MCF 10A (cell line): ENCODE measurements at regions not wholly inside any gene's neighbourhood (a gene's known extent, or its start where the extent isn't known, plus 50 kb on each side); places are given as distances from the start of the nearest gene placed in this dataset.

Experiments used
- BruUV-seq: library from RNA; stranded (reverse); fragments of 400-500 nt; replicated peaks from 2 replicates; lab custom pipeline; 2021; lab: Mats Ljungman, UMichigan
- CTCF ChIA-PET: fragments of 300-600 bp; sonication (Branson Sonifier 250); formaldehyde crosslinking; extraction: SDS; loops from one replicate; lab custom pipeline; 2021; ENCODE audit warnings: antibody characterized with exemption, inconsistent platforms; lab: Yijun Ruan, JAX
- POLR2A ChIA-PET: fragments of 300-600, 350-650 bp; sonication (Branson Sonifier 250); formaldehyde crosslinking; extraction: SDS; loops from one replicate; lab custom pipeline; 2020; ENCODE audit warnings: antibody characterized with exemption, inconsistent platforms; lab: Yijun Ruan, JAX
- DNase-seq: peaks from one replicate; pipeline ENCODE4 v3.0.0-alpha.2; 2018; ENCODE audit not compliant: unreplicated experiment
- H3K27ac Mint-ChIP-seq: one replicate; pipeline ENCODE4 v1.8.0; 2022; ENCODE audit warnings: mild to moderate bottlenecking, low read depth, mixed read lengths; ENCODE audit not compliant: unreplicated experiment
- H3K27me3 Mint-ChIP-seq: one replicate; pipeline ENCODE4 v1.8.0; 2022; ENCODE audit warnings: mixed read lengths; ENCODE audit not compliant: insufficient read depth, unreplicated experiment
- H3K36me3 Mint-ChIP-seq: one replicate; pipeline ENCODE4 v1.8.0; 2022; ENCODE audit warnings: mild to moderate bottlenecking, moderate library complexity, mixed read lengths; ENCODE audit not compliant: insufficient read depth, unreplicated experiment
- H3K4me1 Mint-ChIP-seq: one replicate; pipeline ENCODE4 v1.8.0; 2022; ENCODE audit warnings: mixed read lengths; ENCODE audit not compliant: insufficient read depth, unreplicated experiment
- H3K4me3 Mint-ChIP-seq: one replicate; pipeline ENCODE4 v1.8.0; 2022; ENCODE audit warnings: mild to moderate bottlenecking, moderate library complexity, mixed read lengths; ENCODE audit not compliant: unreplicated experiment
- H3K9me3 Mint-ChIP-seq: one replicate; pipeline ENCODE4 v1.8.0; 2022; ENCODE audit warnings: mixed read lengths; ENCODE audit not compliant: unreplicated experiment
- CTCF ChIP-seq: fragments of 200-600 bp; IDR thresholded peaks from one replicate; pipeline ENCODE4 v1.8.0; 2022; ENCODE audit warnings: antibody characterized with exemption, mild to moderate bottlenecking; ENCODE audit not compliant: unreplicated experiment
- intact Hi-C: fragments of 100-400 bp; cut with micrococcal nuclease; formaldehyde crosslinking; loops from 2 replicates; pipeline ENCODE4 v1.14.1; 2022

GRCh38 chr1:98107256-98107655, 186.4 kb upstream of the DPYD start:
- CTCF ChIA-PET = interaction anchor here (0.6 kb wide), 1 partner anchor 150 kb away, joined by 3 read pairs; no protein-coding TSS in a partner anchor
- TF ChIP-seq CTCF = no peak
- BruUV-seq = no TSS peak
- H3K4me3 Mint-ChIP-seq = no peak overlapping the region
- intact Hi-C loops = no loop called here
- POLR2A ChIA-PET = interaction anchor here (1.1 kb wide), 1 partner anchor 21 kb away, joined by 3 read pairs; no protein-coding TSS in a partner anchor
- no peak overlapping the region for H3K27ac Mint-ChIP-seq
- H3K27me3 Mint-ChIP-seq = no peaks in the 10 kb centered on the region
- no peaks in the 10 kb centered on the region for H3K36me3 Mint-ChIP-seq
- peaks cover 26% of the 10 kb centered on the region for H3K9me3 Mint-ChIP-seq
- DNase-seq = no peak
- peaks cover 27% of the 10 kb centered on the region for H3K4me1 Mint-ChIP-seq

GRCh38 chr1:98104289-98104688, 183.5 kb upstream of the DPYD start:
- peak; percentile 76 for DNase-seq
- Mint-ChIP-seq H3K27ac (no peak overlapping the region), H3K4me3 (no peak overlapping the region), H3K9me3 (peaks cover 26% of the 10 kb centered on the region), H3K27me3 (no peaks in the 10 kb centered on the region), H3K4me1 (peaks cover 18% of the 10 kb centered on the region), H3K36me3 (no peaks in the 10 kb centered on the region)
- intact Hi-C loops = no loop called here
- POLR2A ChIA-PET = interaction anchor here (0.6 to 0.7 kb wide), 3 partner anchors 50 to 364 kb away, joined by 3 to 5 read pairs (median 3); no protein-coding TSS in a partner anchor
- BruUV-seq = no TSS peak
- CTCF ChIA-PET = interaction anchor here (0.6 kb wide), 1 partner anchor 412 kb away, joined by 3 read pairs; no protein-coding TSS in a partner anchor
- TF ChIP-seq CTCF = no peak

GRCh38 chr1:98103617-98104285, 182.9 kb upstream of the DPYD start:
- BruUV-seq = no TSS peak
- no peak overlapping the region for H3K27ac Mint-ChIP-seq
- H3K4me3 Mint-ChIP-seq = peak overlapping the region; percentile 9
- H3K9me3 Mint-ChIP-seq = peaks cover 26% of the 10 kb centered on the region
- no peak for TF ChIP-seq CTCF
- H3K36me3 Mint-ChIP-seq = no peaks in the 10 kb centered on the region
- peaks cover 18% of the 10 kb centered on the region for H3K4me1 Mint-ChIP-seq
- H3K27me3 Mint-ChIP-seq = no peaks in the 10 kb centered on the region
- DNase-seq = peak; percentile 36
- intact Hi-C loops = no loop called here
- ChIA-PET CTCF (interaction anchor here (0.6 kb wide), 2 partner anchors 413 to 1354 kb away, joined by 3 to 6 read pairs; no protein-coding TSS in a partner anchor), POLR2A (interaction anchor here (0.6 to 0.9 kb wide), 4 partner anchors 51 to 365 kb away, joined by 3 to 5 read pairs (median 3); no protein-coding TSS in a partner anchor)

DNA sequence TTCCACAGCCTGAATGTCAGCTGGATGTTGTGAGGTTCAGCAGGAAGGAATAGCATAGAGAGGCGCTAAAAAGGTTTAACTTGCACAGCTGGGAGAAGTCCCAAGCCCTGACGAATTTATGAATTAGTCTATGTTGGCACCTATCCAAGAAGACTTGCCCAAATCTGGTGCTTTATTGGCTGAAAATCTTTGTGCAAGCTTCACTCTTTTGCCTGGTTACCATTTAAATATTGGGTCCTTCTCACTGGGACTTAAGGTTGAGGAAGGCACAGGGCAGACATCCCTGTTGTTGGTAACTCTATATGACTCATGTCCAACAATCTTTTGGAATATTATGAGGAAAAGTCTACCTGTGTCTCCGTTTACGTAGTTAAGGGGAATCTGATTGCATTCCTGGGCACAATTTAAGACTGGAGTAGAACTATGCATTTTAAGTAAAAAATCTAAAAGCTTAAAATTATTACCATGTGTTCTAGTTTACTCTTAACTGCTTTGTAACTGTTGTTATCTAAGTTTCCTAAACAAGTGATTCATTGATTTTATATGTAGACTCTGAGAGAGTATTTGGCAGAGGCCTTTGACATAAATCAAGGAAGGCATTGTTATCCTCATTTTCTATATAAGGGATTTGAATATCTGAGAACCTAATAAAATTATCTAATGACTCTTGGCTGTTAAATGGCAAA, 181.7 kb upstream of the DPYD start:
- ChIA-PET CTCF (interaction anchor here (0.6 kb wide), 2 partner anchors 16 to 32 kb away, joined by 3 read pairs; no protein-coding TSS in a partner anchor), POLR2A (interaction anchor here (0.9 kb wide), 1 partner anchor 120 kb away, joined by 3 read pairs; no protein-coding TSS in a partner anchor)
- H3K27me3 Mint-ChIP-seq = no peaks in the 10 kb centered on the region
- TF ChIP-seq CTCF = no peak
- BruUV-seq = no TSS peak
- no peak overlapping the region for H3K4me3 Mint-ChIP-seq
- H3K36me3 Mint-ChIP-seq = no peaks in the 10 kb centered on the region
- H3K27ac Mint-ChIP-seq = no peak overlapping the region
- intact Hi-C loops = no loop called here
- peaks cover 18% of the 10 kb centered on the region for H3K4me1 Mint-ChIP-seq
- no peak for DNase-seq
- peaks cover 14% of the 10 kb centered on the region for H3K9me3 Mint-ChIP-seq
